HG03025 (cell line): ENCODE measurements at regions not wholly inside any gene's neighbourhood (a gene's known extent, or its start where the extent isn't known, plus 50 kb on each side); places are given as distances from the start of the nearest gene placed in this dataset.

Experiments used
- ATAC-seq: cut with Tn5 transposase; IDR thresholded peaks from one replicate; pipeline ENCODE4 v1.9.1; 2021; ENCODE audit warnings: mild to moderate bottlenecking, moderate library complexity; ENCODE audit not compliant: unreplicated experiment, low FRiP score

GRCh38 chr5:167180906-167181305, 1110.5 kb upstream of the WWC1 start:
- no peak for ATAC-seq

DNA sequence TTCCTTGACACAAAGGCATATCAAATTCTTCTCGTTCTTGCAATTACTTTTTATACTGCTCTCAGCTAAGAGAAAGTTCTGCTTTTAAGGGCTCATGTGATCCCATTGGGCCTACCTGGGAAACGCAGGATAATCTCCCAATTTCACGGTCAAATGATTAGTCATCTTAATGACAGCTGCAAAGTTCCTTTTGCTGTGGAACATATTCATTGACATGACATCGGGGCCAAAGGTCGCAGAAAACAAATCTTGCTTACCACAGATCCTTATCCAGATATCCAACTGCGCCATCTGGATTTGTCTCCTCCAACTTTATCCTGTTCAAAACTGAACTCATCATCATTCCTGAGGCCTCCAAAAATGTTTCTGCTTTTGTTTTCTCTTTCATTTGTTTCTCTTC, 1085.6 kb upstream of the WWC1 start:
- no peak for ATAC-seq

DNA sequence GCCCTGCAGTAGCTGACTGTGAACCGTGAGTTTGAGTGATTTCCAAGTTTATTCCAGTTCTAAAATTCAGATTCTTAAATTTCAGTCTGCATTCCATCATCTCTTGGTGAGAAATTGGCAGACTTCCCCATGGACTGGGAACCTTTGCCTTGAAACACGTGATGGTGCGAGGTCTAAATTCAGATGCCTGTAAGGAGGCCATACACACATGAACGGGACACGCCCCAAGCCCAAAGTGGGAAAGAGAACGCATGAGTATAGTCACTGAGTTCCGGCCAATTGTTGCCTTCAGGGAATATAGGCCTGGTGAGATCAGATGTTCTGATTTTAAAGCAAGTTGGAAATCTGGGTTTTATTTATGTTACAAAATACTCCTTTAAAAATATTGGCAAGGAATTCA, 1084.4 kb upstream of the WWC1 start:
- ATAC-seq = no peak

GRCh38 chr5:167208911-167209310, 1082.5 kb upstream of the WWC1 start:
- ATAC-seq = no peak

- no peak for ATAC-seq
These were observed 1074.2 kb upstream of the WWC1 start for GRCh38 chr5:167217097-167217743.

DNA sequence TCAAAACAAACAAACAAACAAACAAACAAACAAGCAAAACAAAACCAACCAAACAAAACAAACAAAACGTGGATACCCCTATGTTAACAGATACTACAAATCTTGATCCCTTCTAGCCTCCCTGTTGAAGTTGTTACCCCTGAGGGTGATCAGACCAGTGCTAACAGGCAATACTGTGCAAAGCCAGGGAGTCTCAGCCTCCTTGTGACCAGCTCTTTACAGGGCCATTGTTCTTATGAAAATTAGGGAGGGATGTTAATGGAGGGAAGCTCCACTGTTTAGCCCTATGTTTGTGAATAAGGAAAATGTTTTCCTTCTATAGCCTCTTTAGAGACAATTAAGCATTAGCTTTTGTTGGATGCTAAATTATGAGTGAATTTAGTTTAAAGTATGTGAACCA, 1072.1 kb upstream of the WWC1 start:
- ATAC-seq = no peak

DNA sequence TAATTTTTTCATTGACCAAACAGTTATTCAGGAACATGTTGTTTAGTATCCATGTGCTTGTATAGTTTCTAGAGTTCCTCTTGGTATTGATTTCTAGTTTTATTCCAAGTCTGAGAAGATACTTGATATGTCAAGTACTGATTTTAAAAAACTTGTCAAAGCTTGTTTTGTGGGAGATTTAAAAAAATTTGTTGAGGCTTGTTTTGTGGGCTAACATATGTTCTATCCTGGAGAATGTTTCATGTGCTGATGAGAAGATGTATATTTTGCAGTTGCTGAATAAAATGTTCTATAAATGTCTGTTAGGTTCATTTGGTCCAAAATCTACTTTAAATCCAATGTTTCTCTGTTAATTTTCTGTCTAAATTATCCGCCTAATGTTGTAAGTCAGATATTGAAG, 1065.1 kb upstream of the WWC1 start:
- ATAC-seq = no peak

DNA sequence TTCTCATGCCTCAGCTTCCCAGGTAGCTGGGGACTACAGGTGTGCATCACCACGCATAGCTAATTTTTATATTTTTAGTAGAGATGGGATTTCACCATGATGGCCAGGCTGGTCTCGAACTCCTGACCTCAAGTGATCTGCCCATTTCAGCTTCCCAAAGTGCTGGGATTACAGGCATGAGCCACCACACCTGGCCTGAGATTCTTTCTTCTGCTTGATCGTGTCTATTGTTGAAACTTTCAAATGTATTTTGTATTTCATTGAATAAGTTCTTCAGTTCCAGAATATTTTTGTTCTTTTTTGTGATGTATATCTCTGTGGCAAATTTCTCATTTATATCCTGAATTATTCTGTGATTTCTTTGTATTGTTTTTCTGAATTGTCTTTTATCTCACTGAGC, 1063.3 kb upstream of the WWC1 start:
- ATAC-seq = no peak

- no peak for ATAC-seq
These were observed 1061.7 kb upstream of the WWC1 start for GRCh38 chr5:167229751-167230150.

DNA sequence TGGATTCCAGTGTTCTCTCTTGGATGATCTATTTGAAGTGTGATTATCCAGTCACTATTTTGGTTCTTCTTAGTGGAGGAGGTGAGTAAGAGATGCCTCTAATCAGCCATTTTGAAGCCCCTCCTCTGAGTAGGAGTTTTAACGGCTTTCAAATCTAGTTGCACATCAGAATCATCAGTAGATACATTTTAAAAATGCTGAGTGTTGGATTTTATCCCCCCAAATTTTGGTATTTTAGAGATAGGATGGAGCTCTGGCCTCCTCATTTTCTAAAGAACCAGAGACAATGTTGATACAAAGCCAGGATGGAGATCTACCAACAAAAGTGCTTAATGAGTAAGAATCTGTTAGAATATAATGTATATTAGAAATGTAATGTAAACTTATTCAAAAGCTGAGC, 1061.0 kb upstream of the WWC1 start:
- no peak for ATAC-seq

GRCh38 chr5:167232675-167233311, 1058.7 kb upstream of the WWC1 start:
- ATAC-seq = no peak

GRCh38 chr5:167233507-167234220, 1057.8 kb upstream of the WWC1 start:
- no peak for ATAC-seq

DNA sequence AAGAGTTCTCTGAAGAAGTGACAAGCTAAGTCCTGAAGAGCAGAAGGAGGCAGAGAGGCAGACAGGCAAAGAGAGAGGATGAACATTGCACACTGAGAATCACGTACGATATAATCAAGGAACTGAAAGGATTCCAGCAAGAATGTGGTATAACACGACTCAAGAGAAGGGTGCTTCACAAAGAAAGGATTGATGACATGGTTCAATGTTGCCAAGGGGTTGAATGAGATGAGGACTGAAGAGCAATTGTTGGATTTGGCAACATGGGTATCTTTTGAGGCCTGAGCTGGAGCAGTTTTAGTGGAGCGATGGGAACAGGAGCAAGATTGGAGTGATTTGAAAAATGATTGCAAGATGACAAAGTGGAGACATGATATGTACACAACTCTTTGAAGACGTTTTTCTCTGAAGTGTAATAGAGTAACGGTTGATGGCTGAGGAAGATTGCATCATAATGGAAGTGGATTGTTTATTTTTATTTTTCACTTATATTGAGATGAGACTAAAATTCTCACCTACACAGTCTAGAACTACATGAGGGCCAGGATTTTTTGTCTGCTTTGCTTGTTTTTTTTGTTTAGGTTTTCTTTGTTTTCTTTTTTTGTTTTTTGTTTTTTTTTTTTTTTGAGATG, 1049.9 kb upstream of the WWC1 start:
- ATAC-seq = no peak

DNA sequence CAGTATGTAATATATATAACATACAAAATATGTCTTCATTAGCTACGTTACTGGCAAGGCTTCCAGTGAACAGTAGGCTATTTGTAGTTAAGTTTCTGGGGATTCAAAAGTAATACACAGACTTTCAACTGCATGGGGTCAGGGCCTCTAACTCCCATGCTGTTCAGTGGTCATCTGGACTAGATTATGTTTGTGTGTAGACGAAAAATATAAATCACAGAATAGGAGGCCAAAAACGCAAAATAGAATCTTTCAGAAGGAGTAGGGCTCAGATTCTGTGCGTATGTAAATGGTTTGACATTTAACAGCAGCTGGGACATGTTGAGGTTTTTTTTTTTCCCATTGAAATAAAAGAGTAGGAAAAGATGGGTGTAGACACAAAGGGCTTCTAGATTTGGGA, 1048.7 kb upstream of the WWC1 start:
- no peak for ATAC-seq

DNA sequence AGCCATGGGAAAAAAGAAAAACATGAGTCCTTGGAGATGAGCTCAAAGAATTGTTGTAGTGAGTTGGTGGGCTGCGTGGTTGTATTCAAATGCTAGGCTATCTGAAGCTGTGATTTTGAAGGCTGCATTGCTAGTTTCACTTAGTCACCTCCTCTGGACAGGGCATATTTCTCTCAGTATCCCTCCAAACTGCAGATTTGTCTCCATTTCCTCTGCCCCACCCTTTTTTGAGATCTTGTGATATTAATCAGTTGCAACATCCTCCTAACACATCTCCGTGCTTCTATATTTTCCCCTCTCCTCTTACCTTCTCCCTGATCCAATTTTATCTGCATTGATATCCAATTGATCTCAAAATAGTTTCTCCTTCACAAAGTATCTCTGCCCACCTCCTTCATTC, 1048.0 kb upstream of the WWC1 start:
- no peak for ATAC-seq

DNA sequence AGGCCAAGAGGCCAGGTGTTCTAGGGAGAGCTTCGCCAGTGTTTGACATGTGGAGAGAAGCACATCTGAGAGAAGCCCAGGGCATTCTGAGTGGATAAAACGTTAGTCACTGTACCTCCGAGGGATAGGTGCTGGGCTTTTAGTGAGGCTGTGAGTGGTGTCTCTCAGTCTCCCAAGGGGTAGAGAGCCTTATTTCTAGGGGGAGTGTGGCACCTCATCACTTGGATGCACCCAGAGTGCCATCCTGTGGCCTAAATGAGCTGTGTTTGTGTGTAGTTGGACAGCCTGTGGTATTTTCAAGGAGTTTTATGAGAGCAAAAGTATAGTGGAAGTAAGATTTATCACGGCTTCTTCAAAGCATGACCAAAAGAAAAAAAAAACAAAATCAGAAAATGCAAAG, 1046.9 kb upstream of the WWC1 start:
- ATAC-seq = no peak

GRCh38 chr5:167245868-167246267, 1045.6 kb upstream of the WWC1 start:
- no peak for ATAC-seq

- ATAC-seq = no peak
These were observed 1043.6 kb upstream of the WWC1 start for GRCh38 chr5:167247816-167248215.

DNA sequence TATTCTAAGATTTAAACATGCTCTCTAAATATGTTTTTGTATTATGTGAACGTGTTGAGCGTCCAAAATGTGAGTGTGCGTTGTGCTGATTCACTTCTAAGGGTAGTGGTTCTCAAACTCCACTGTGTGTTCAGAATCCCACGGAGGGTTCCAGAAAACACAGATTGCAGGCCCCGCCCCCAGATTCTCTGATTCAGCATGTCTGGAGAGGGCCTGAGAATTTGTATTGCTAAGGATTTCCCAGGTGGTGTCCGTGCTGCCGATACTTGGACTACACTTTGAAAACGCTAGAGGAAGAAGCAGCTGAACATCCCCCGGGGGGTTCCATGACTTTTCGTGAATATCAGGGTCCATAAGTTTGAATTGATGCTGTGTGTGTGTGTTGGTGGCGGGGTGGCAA, 1043.2 kb upstream of the WWC1 start:
- ATAC-seq = no peak

GRCh38 chr5:167250996-167251395, 1040.4 kb upstream of the WWC1 start:
- ATAC-seq = no peak

DNA sequence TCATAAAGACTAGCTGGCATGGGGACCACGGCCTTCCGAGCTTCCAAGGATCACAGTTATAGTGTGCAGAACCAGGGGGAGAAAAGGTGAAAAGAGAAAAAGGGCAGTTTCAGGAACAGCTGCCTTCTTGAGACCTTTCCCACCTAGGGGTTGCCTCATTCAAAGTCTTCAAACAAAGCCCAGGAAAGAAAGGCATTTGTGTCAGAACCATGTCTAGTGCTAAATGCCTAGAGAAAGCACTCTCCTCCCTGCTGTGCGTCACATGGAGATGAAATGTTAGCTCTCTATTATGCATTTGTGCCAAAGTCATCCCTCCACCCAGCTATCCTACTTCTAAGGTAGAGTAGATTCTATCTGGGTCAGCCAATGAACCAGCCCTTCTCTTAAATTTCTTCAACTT, 1037.3 kb upstream of the WWC1 start:
- no peak for ATAC-seq

- ATAC-seq = no peak
These were observed 1035.5 kb upstream of the WWC1 start for GRCh38 chr5:167255926-167256325.
